HPDE6-E6E7 (cell line): ENCODE measurements at regions not wholly inside any gene's neighbourhood (a gene's known extent, or its start where the extent isn't known, plus 50 kb on each side); places are given as distances from the start of the nearest gene placed in this dataset.

Experiments
- DNase-seq: peaks from one replicate; pipeline ENCODE4 v3.0.0; 2011; ENCODE audit warnings: missing footprints; ENCODE audit errors: extremely low spot score

- no peak for DNase-seq
Measured at GRCh38 chr15:96524676-96525417, 194.3 kb downstream of the NR2F2 start.

- DNase-seq: no peak
Measured at GRCh38 chr15:96535148-96535547, 204.6 kb downstream of the NR2F2 start.

- DNase-seq: no peak
Measured at GRCh38 chr15:96538491-96538890, 208.0 kb downstream of the NR2F2 start.

GRCh38 chr15:96540283-96540682 is 209.8 kb downstream of the NR2F2 start:
- no peak for DNase-seq

- no peak for DNase-seq
Measured at GRCh38 chr15:96542130-96542770, 211.8 kb downstream of the NR2F2 start.

GRCh38 chr15:96544162-96544756 is 213.8 kb downstream of the NR2F2 start:
- DNase-seq: no peak

- no peak for DNase-seq
Measured at GRCh38 chr15:96549136-96549535, 218.6 kb downstream of the NR2F2 start.

GRCh38 chr15:96551196-96551595 is 220.7 kb downstream of the NR2F2 start:
- DNase-seq: no peak

- DNase-seq: no peak
Measured at GRCh38 chr15:96551722-96552121, 221.2 kb downstream of the NR2F2 start.

GRCh38 chr15:96553006-96553405 is 222.5 kb downstream of the NR2F2 start:
- no peak for DNase-seq

GRCh38 chr15:96553451-96553850 is 223.0 kb downstream of the NR2F2 start:
- DNase-seq: no peak

GRCh38 chr15:96553931-96554330 is 223.4 kb downstream of the NR2F2 start:
- DNase-seq: no peak

GRCh38 chr15:96554541-96554940 is 224.0 kb downstream of the NR2F2 start:
- no peak for DNase-seq

GRCh38 chr15:96559087-96559486 is 228.6 kb downstream of the NR2F2 start:
- no peak for DNase-seq

- DNase-seq: no peak
Measured at GRCh38 chr15:96559631-96560030, 229.1 kb downstream of the NR2F2 start.

GRCh38 chr15:96560246-96560895 is 229.9 kb downstream of the NR2F2 start:
- DNase-seq: peak; percentile 55

GRCh38 chr15:96561593-96561992 is 231.1 kb downstream of the NR2F2 start:
- no peak for DNase-seq

- no peak for DNase-seq
Measured at GRCh38 chr15:96564546-96564945, 234.0 kb downstream of the NR2F2 start.

GRCh38 chr15:96565266-96565665 is 234.8 kb downstream of the NR2F2 start:
- DNase-seq: peak; percentile 76

GRCh38 chr15:96574782-96575181 is 244.3 kb downstream of the NR2F2 start:
- DNase-seq: no peak

- no peak for DNase-seq
Measured at GRCh38 chr15:96576596-96576995, 246.1 kb downstream of the NR2F2 start.

GRCh38 chr15:96578393-96578792 is 247.9 kb downstream of the NR2F2 start:
- no peak for DNase-seq

- DNase-seq: no peak
Measured at GRCh38 chr15:96581371-96581770, 250.9 kb downstream of the NR2F2 start.
